HepG2 (cell line): ENCODE measurements at regions not wholly inside any gene's neighbourhood (a gene's known extent, or its start where the extent isn't known, plus 50 kb on each side); places are given as distances from the start of the nearest gene placed in this dataset.
A peak's percentile ranks its signal among the peaks of the same experiment; 100 is the strongest.

Experiments
- ATAC-seq: fragments of 200-7000 bp; cut with Tn5 transposase; 3 replicates; pipeline ENCODE4 v1.9.1; 2020; ENCODE audit warnings: mild to moderate bottlenecking, moderate library complexity
- BruUV-seq: library from RNA; stranded (reverse); fragments of 400-500 nt; replicated peaks from 2 replicates; lab custom pipeline; 2021; lab: Mats Ljungman, UMichigan
- CTCF ChIA-PET: fragments of 300-600 bp; formaldehyde crosslinking; extraction: SDS; loops from one replicate; lab custom pipeline; 2021; ENCODE audit warnings: low total read pairs, inconsistent platforms, low intra/inter-chr PET ratio; lab: Yijun Ruan, JAX
- POLR2A ChIA-PET: fragments of 350-600 bp; sonication (Branson Sonifier 250); formaldehyde crosslinking; loops from one replicate; lab custom pipeline; 2020; ENCODE audit warnings: antibody characterized with exemption, inconsistent platforms; lab: Yijun Ruan, JAX
- DNase-seq: peaks from one replicate; pipeline ENCODE4 v3.0.0-alpha.2; 2015; ENCODE audit warnings: low spot score
- FAIRE-seq: peaks from 3 replicates; lab custom pipeline; 2011; peaks lifted over from hg19 to GRCh38; lab: Jason Lieb, UNC
- H2AFZ ChIP-seq: one replicate; pipeline ENCODE4 v1.6.1; 2011; ENCODE audit warnings: low read length, inconsistent platforms
- H3K27ac ChIP-seq: fragments of 300-600 bp; 3 replicates; pipeline ENCODE4 v1.8.0; 2011; ENCODE audit warnings: mixed run types, mild to moderate bottlenecking, mixed read lengths, low read length, inconsistent platforms; ENCODE audit not compliant: insufficient read depth; ENCODE audit errors: extremely low read length
- H3K27me3 ChIP-seq, 2 experiments: fragments of 200-600 bp in 1 of 2; 2 replicates in 1 of 2; 3 replicates in 1 of 2; pipeline versions ENCODE4 v1.6.0 to v1.8.0; 2011; ENCODE audit warnings: low read length in 2 of 2, mild to moderate bottlenecking in 2 of 2, moderate library complexity in 2 of 2, inconsistent platforms in 1 of 2; ENCODE audit not compliant: insufficient read depth in 2 of 2, control insufficient read depth in 1 of 2
- H3K36me3 ChIP-seq, 2 experiments: fragments of 200-600 bp in 1 of 2; replicated peaks in 1 of 2; 2 replicates in 1 of 2; 3 replicates in 1 of 2; pipeline versions ENCODE4 v1.5.1 to v1.8.0; 2011; ENCODE audit warnings: low read length in 2 of 2, inconsistent platforms in 1 of 2; ENCODE audit not compliant: insufficient read depth in 2 of 2, control insufficient read depth in 1 of 2
- H3K4me1 ChIP-seq: 2 replicates; pipeline ENCODE4 v1.5.1; 2012; ENCODE audit warnings: low read length, inconsistent platforms; ENCODE audit not compliant: insufficient read depth
- H3K4me2 ChIP-seq: 2 replicates; pipeline ENCODE4 v1.6.0; 2011; ENCODE audit warnings: low read depth, low read length, inconsistent platforms
- H3K4me3 ChIP-seq, 3 experiments: fragments of 200-600 bp in 1 of 3; sonication (generic), shearing (Covaris generic) in 1 of 3; replicated peaks in 1 of 3; 2 replicates each; pipeline ENCODE4 v1.5.1; 2011 to 2016; ENCODE audit warnings: low read length in 3 of 3, inconsistent platforms in 2 of 3, low read depth in 2 of 3, mild to moderate bottlenecking in 2 of 3, control low read depth in 1 of 3, mixed read lengths in 1 of 3; ENCODE audit not compliant: insufficient read depth in 1 of 3
- H3K79me2 ChIP-seq: one replicate; pipeline ENCODE4 v1.6.1; 2011; ENCODE audit warnings: low read length, inconsistent platforms; ENCODE audit not compliant: insufficient read depth
- H3K9ac ChIP-seq: 2 replicates; pipeline ENCODE4 v1.6.0; 2011; ENCODE audit warnings: mild to moderate bottlenecking, low read depth, low read length, inconsistent platforms; ENCODE audit not compliant: insufficient read depth
- H3K9me3 ChIP-seq: 2 replicates; pipeline ENCODE4 v1.5.1; 2012; ENCODE audit warnings: mild to moderate bottlenecking, low read length
- H4K20me1 ChIP-seq: 2 replicates; pipeline ENCODE4 v1.6.0; 2011; ENCODE audit warnings: inconsistent platforms, mild to moderate bottlenecking, low read length, moderate library complexity; ENCODE audit not compliant: insufficient read depth
- AHR ChIP-seq: IDR thresholded peaks from 2 replicates; pipeline ENCODE4 v1.6.1; 2018; ENCODE audit warnings: missing genetic modification reagents, missing compliant biosample characterization
- CBX2 ChIP-seq, 2 experiments: fragments of 200-600 bp in 1 of 2; sonication (generic); formaldehyde crosslinking in 1 of 2; IDR thresholded peaks; 2 replicates each; pipeline versions ENCODE4 v1.7.0 to v1.8.1; 2018 to 2022; ENCODE audit warnings: low read depth in 2 of 2, low read length in 1 of 2, mild to moderate bottlenecking in 1 of 2, missing genetic modification reagents in 1 of 2
- DNMT3B ChIP-seq: conservative IDR thresholded peaks from 2 replicates; pipeline ENCODE4 v1.6.1; 2016; ENCODE audit warnings: missing biosample characterization, control low read depth
- GMEB2 ChIP-seq: IDR thresholded peaks from 2 replicates; pipeline ENCODE4 v1.6.1; 2016; ENCODE audit warnings: missing biosample characterization, missing genetic modification reagents, low read depth
- GTF3A ChIP-seq: sonication (generic); formaldehyde crosslinking; conservative IDR thresholded peaks from 2 replicates; pipeline ENCODE4 v1.4.0; 2020; ENCODE audit warnings: mild to moderate bottlenecking, missing genetic modification reagents
- RFXAP ChIP-seq: sonication (generic); formaldehyde crosslinking; IDR thresholded peaks from 2 replicates; pipeline ENCODE4 v1.4.0; 2020; ENCODE audit warnings: missing genetic modification reagents, borderline replicate concordance
- ZNF205 ChIP-seq: IDR thresholded peaks from 2 replicates; pipeline ENCODE4 v1.6.1; 2018; ENCODE audit warnings: missing biosample characterization, missing genetic modification reagents
- ZNF496 ChIP-seq: sonication (generic); formaldehyde crosslinking; IDR thresholded peaks from 2 replicates; pipeline ENCODE4 v1.8.1; 2023; ENCODE audit warnings: mild to moderate bottlenecking, moderate library complexity, missing genetic modification reagents; ENCODE audit not compliant: insufficient replicate concordance
- WGBS: methylation state at CpG from one replicate; pipeline ENCODE4 v1.1.6; 2017; ENCODE audit warnings: low lambda C conversion rate; 5-methylcytosine and 5-hydroxymethylcytosine counted together
- in situ Hi-C: cut with HindIII; loops from 2 replicates; pipeline ENCODE4 v1.10.0; 2017; ENCODE audit warnings: low pct_unique_long_range_greater_than_20kb; ENCODE audit not compliant: extremely low pct_ligation_motif_present
- intact Hi-C: fragments of 100-400 bp; cut with micrococcal nuclease; formaldehyde crosslinking; loops from one replicate; pipeline ENCODE4 v1.10.0; 2022; ENCODE audit not compliant: unreplicated experiment
- TF ChIP-seq, protein P1 (sequence below): fragments of 450-650 bp; IDR thresholded peaks from 2 replicates; pipeline ENCODE4 v1.6.1; 2016
- TF ChIP-seq, protein P2 (sequence below): IDR thresholded peaks from 2 replicates; pipeline ENCODE4 v1.6.1; 2016; ENCODE audit warnings: missing compliant biosample characterization, missing genetic modification reagents, borderline replicate concordance
- TF ChIP-seq, protein P3 (sequence below): sonication (generic); formaldehyde crosslinking; IDR thresholded peaks from 2 replicates; pipeline ENCODE4 v1.9.0; 2021; ENCODE audit warnings: missing genetic modification reagents, borderline replicate concordance

DNA sequence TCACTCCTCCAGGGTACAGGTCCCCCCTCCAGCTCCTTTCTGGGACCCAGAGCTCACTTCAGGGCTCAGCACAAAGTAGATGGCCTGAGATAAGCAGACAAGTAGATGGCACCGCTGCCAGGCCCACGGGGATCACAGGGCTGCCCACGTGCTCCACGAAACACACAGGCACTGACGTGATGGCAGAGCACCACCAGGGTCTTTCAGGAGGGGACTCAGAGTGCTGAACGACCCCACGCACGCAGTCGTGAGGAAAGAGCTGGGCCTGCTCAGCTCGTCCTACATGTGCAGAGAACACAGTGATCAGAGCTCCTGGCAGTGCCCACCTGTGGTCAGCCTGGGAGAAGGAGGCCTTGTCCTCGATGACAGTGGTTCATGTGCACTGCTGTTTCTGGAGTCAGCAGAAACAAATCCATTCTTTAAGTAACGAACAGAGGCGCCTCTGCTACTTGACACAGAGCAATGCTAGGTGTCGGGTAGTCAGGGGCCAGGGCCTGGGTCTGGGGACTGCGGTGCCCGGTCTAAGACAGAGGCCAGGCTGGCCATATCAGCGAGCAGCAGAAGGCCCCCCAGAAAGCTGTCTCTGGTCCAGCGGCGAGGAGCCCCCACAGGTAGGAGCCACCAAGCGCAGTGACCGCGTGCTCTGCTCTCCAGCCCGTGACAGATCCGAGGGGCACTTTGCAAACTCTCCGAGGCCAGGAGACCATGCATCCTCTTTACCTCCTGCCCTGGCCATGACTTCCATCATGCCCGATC, 129.8 kb upstream of the FAM20C start:
- H3K27me3 ChIP-seq, result peaks cover 7 to 52% of the 10 kb centered on the region in 2 experiments; a peak in 3 of 5 replicates
- no peaks in the 10 kb centered on the region for H4K20me1 ChIP-seq
- H3K4me1 ChIP-seq, result no peaks in the 10 kb centered on the region
- H3K4me2 ChIP-seq, result no peak overlapping the region
- POLR2A ChIA-PET, result no interaction called here
- in situ Hi-C loops (no loop called here), intact Hi-C loops (no loop called here)
- no peaks in the 10 kb centered on the region for H3K36me3 ChIP-seq
- no peak overlapping the region for H2AFZ ChIP-seq
- BruUV-seq, result no TSS peak
- DNase-seq (no peak), FAIRE-seq (no peak), ATAC-seq (no peak)
- H3K9me3 ChIP-seq, result no peaks in the 10 kb centered on the region
- H3K4me3 ChIP-seq, result no peak overlapping the region
- no peak for TF ChIP-seq DNMT3B (CRISPR knock-in tag)
- TF ChIP-seq, protein P1, sequence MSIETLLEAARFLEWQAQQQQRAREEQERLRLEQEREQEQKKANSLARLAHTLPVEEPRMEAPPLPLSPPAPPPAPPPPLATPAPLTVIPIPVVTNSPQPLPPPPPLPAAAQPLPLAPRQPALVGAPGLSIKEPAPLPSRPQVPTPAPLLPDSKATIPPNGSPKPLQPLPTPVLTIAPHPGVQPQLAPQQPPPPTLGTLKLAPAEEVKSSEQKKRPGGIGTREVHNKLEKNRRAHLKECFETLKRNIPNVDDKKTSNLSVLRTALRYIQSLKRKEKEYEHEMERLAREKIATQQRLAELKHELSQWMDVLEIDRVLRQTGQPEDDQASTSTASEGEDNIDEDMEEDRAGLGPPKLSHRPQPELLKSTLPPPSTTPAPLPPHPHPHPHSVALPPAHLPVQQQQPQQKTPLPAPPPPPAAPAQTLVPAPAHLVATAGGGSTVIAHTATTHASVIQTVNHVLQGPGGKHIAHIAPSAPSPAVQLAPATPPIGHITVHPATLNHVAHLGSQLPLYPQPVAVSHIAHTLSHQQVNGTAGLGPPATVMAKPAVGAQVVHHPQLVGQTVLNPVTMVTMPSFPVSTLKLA, result peak; percentile 65
- no peak for TF ChIP-seq GMEB2
- CTCF ChIA-PET, result no interaction called here
- H3K9ac ChIP-seq, result no peak overlapping the region
- H3K27ac ChIP-seq, result no peak overlapping the region
- no peaks in the 10 kb centered on the region for H3K79me2 ChIP-seq
- WGBS, result 73% methylated on average over 6 of the region's 26 CpGs

DNA sequence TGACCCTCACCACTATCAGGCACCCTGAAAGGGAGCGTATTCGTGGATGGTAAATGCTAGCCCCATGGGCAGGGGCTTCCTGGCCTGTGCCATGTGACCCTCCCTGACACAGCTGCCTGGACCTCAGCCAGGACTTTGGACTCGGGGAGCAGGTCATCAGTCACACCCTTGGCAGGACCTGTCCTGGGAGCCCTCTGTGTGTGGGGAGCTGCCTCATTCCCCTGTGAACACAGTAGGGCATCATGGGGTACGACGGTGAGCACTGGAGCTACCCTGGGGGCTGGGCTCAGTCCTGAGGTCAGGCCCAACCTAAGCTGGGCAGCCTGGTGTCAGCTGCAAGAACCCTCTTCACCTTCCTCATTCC, 129.3 kb upstream of the FAM20C start:
- no TSS peak for BruUV-seq
- H4K20me1 ChIP-seq, result no peaks in the 10 kb centered on the region
- no peaks in the 10 kb centered on the region for H3K79me2 ChIP-seq
- CTCF ChIA-PET, result no interaction called here
- no peaks in the 10 kb centered on the region for H3K36me3 ChIP-seq
- ATAC-seq, result no peak
- H3K27ac ChIP-seq, result no peak overlapping the region
- in situ Hi-C loops (no loop called here), intact Hi-C loops (no loop called here)
- peaks cover 4 to 54% of the 10 kb centered on the region in 2 experiments; a peak in 3 of 5 replicates for H3K27me3 ChIP-seq
- H3K9ac ChIP-seq, result no peak overlapping the region
- no peak overlapping the region for H3K4me3 ChIP-seq
- no peak overlapping the region for H2AFZ ChIP-seq
- H3K4me1 ChIP-seq, result no peaks in the 10 kb centered on the region
- H3K4me2 ChIP-seq, result no peak overlapping the region
- POLR2A ChIA-PET, result no interaction called here
- no CpG with 5 or more reads among the region's 5 CpGs for WGBS
- no peak for FAIRE-seq
- no peaks in the 10 kb centered on the region for H3K9me3 ChIP-seq
- no peak for DNase-seq
- TF ChIP-seq, protein P2, sequence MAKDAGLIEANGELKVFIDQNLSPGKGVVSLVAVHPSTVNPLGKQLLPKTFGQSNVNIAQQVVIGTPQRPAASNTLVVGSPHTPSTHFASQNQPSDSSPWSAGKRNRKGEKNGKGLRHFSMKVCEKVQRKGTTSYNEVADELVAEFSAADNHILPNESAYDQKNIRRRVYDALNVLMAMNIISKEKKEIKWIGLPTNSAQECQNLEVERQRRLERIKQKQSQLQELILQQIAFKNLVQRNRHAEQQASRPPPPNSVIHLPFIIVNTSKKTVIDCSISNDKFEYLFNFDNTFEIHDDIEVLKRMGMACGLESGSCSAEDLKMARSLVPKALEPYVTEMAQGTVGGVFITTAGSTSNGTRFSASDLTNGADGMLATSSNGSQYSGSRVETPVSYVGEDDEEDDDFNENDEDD (CRISPR knock-in tag), result no peak
- TF ChIP-seq, protein P3, sequence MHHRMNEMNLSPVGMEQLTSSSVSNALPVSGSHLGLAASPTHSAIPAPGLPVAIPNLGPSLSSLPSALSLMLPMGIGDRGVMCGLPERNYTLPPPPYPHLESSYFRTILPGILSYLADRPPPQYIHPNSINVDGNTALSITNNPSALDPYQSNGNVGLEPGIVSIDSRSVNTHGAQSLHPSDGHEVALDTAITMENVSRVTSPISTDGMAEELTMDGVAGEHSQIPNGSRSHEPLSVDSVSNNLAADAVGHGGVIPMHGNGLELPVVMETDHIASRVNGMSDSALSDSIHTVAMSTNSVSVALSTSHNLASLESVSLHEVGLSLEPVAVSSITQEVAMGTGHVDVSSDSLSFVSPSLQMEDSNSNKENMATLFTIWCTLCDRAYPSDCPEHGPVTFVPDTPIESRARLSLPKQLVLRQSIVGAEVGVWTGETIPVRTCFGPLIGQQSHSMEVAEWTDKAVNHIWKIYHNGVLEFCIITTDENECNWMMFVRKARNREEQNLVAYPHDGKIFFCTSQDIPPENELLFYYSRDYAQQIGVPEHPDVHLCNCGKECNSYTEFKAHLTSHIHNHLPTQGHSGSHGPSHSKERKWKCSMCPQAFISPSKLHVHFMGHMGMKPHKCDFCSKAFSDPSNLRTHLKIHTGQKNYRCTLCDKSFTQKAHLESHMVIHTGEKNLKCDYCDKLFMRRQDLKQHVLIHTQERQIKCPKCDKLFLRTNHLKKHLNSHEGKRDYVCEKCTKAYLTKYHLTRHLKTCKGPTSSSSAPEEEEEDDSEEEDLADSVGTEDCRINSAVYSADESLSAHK (CRISPR knock-in tag), result no peak
- no peak for TF ChIP-seq AHR (CRISPR knock-in tag)
- no peak for TF ChIP-seq RFXAP (CRISPR knock-in tag)
- no peak for TF ChIP-seq GTF3A (CRISPR knock-in tag)
- no peak for TF ChIP-seq ZNF205
- no peak for TF ChIP-seq ZNF496 (CRISPR knock-in tag)
- no peak for TF ChIP-seq CBX2 (IDR thresholded peaks at IDR 0.05; ENCODE audit: low read depth, low read length)
- no peak for TF ChIP-seq CBX2 (CRISPR knock-in tag; IDR thresholded peaks at IDR 0.05; ENCODE audit: low read depth)
